GM10248 (cell line): ENCODE measurements at regions not wholly inside any gene's neighbourhood (a gene's known extent, or its start where the extent isn't known, plus 50 kb on each side); places are given as distances from the start of the nearest gene placed in this dataset.

Experiments
- CTCF ChIA-PET: fragments of 300-600 bp; sonication (Branson Sonifier 250); formaldehyde crosslinking; extraction: SDS; loops from one replicate; lab custom pipeline; 2021; ENCODE audit warnings: antibody characterized with exemption; lab: Yijun Ruan, JAX
- POLR2A ChIA-PET: fragments of 350-650 bp; sonication (Branson Sonifier 250); formaldehyde crosslinking; extraction: SDS; loops from one replicate; lab custom pipeline; 2020; ENCODE audit warnings: antibody characterized with exemption; lab: Yijun Ruan, JAX
- DNase-seq: peaks from one replicate; pipeline ENCODE4 v3.0.0; 2012; ENCODE audit errors: extremely low spot score
- CTCF ChIP-seq: IDR thresholded peaks from 2 replicates; pipeline ENCODE4 v1.5.1; 2012; ENCODE audit warnings: mild to moderate bottlenecking, low read depth; ENCODE audit errors: extremely low read depth, missing control alignments, control extremely low read depth

DNA sequence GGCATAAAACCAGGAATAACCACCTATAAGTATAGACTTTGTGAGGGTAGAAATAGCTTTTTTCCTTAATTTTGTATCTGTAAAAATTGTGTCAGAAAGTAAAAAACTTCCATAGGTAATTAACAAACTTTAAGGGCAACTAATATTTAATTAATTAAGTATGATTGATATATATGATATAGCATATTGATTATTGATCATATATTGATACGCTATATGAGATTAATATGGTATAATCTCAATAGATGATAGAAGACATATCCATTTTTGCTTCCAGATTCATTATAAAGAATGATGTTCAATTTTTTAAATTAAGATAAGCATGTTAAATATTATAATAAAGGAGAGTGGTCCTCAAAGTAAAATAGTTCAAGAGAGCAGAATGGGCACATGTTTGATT lies 99.3 kb upstream of the VAV3 start:
- ChIA-PET CTCF (interaction anchor here (1.1 to 1.5 kb wide), 2 partner anchors 18 to 61 kb away, joined by 3 to 4 read pairs; no protein-coding TSS in a partner anchor), POLR2A (no interaction called here)
- TF ChIP-seq CTCF, result no peak
- DNase-seq, result no peak

DNA sequence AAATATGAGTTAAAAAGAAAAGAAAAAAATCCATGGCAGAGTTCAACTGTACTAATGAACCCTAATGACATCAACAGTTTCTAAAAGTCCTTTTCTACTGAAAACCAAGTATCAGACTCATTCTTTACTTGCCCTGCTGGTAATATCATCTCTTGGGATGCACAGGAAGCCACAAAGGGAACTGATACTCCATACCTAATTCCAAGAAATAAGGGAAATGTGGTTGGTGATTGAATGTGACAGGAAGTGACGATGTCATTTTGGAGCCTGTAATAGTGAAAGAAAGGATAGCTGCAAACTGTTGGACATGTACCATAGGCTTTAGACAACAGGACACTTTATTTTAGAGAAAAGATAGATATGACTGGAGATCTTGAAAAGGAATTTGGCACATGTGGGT lies 98.7 kb upstream of the VAV3 start:
- DNase-seq, result no peak
- POLR2A ChIA-PET, result no interaction called here
- CTCF ChIA-PET, result interaction anchor here (1.5 kb wide), 1 partner anchor 17 kb away, joined by 4 read pairs; no protein-coding TSS in a partner anchor

GRCh38 chr1:108059945-108060344 lies 95.0 kb upstream of the VAV3 start:
- ChIA-PET POLR2A (no interaction called here), CTCF (no interaction called here)
- no peak for TF ChIP-seq CTCF
- DNase-seq, result no peak

More for the DNA sequence above, 98.7 kb upstream of the VAV3 start:
- TF ChIP-seq CTCF, result no peak

DNA sequence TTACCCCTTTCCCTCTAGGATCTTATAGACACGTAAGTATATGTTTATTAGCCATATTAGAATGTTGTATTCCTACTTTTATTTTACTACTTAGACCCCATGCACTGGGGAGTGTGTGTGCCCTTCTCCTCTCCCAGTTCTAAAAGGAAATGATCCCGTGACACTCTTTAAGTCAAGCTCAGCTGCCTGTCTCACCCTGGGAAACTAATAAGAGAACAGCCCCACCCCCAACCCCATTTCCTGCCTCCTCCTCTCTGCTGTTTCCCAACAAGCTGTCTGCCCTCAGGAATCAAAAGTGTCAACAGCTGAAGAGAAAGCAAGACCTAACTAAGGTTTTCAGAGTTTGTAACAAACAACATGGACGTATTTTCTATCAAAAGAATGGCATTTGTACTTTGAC lies 92.6 kb upstream of the VAV3 start:
- DNase-seq, result no peak
- POLR2A ChIA-PET, result no interaction called here
- CTCF ChIA-PET, result no interaction called here
- no peak for TF ChIP-seq CTCF

DNA sequence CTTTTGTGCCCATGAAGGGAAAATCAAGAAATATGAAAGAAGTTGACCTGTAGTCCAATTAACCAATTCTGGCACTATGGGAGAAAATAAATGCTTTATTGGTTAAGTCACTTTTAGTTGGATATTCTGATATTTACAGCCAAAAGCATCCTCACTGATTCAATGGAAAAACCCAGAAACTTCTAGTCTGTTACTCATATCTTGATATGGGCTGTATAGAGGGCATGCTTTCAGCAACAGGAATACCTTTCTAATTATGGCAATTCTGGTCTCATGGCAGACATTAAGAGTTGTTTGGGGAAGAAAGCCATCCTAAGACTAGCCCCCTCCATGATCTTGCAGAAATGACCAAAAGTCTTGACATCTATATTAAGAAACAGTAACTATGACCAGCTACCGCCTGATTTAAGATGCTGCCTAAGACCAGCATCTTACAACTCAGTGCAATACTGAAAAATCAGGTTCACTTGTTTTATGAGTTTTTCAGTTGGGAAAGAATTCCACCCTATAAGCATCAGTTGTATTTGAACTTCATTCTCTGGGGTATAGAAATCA lies 91.5 kb upstream of the VAV3 start:
- DNase-seq, result no peak
- TF ChIP-seq CTCF, result no peak
- ChIA-PET CTCF (no interaction called here), POLR2A (no interaction called here)

DNA sequence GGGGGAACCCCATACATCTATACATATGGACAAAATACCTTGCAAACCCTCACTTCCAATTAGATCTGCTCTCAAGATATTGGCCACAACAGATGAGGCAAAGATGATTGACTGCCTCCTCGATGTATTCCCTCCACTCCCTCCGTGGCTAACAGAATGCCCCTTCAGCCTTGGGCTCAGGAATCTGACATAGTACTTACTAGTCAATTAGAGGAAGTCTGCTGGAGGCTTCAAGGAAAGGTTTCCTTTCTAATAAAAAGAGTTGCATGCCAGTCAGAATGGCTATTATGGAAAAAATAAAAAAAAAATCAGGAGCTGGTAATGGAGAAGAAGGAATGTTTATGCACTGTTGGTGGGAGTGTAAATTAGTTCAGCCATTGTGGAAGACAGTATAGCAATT lies 90.4 kb upstream of the VAV3 start:
- TF ChIP-seq CTCF, result no peak
- ChIA-PET POLR2A (no interaction called here), CTCF (interaction anchor here (1.5 kb wide), 1 partner anchor 10 kb away, joined by 5 read pairs; no protein-coding TSS in a partner anchor)
- no peak for DNase-seq
